ENCODE measurements at regions not wholly inside any gene's neighbourhood (a gene's known extent, or its start where the extent isn't known, plus 50 kb on each side); places are given as distances from the start of the nearest gene placed in this dataset.

DNA sequence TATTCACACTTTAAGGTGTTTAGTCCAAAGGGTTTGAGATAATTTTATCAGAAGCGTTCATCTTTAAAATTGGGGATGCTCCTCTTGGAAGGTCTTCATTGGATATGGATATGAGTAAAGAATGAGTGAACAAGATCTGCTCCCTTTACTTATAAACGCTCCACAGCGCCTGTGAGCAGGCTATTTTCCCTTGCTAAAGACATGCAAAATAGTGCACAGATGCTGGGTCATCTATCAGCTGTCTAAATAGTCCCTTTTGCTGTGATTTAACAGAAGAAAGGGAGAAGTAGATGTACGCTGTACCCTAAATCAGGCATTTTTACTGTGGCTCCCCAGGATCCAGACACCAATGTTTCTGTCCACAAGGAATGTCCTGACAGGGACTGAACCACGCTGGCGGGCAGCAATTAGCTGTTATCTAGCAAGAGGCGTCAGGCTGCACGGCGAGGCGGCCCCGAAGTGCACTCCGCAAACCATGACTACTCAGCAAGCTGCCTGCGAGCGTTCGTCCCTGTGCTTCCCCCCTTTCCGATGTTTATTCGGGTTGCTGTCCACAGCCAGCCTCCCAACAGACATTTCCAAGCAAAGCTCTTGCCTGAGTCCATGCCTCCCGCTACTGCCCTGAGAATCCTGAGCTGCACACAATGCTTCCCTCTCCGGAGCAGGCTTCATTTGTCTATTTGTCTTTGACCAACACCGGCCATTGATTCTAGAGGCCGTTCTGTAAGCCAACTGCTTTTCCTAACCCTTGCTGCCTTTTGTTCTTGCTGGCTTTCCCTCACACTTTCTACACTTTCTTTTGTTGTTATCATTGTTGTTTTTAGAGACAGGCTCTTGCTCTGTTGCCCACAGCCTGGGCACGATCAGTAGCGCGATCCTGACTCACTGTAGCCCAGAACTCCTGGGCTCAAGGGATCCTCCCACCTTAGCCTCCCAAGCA is 55.7 kb upstream of the CNEP1R1 start (continued):
- no peak for TF ChIP-seq ATF5 (CRISPR knock-in tag; IDR thresholded peaks at IDR 0.05; ENCODE audit: low read depth)
- TF ChIP-seq ZNF33B (CRISPR knock-in tag; IDR thresholded peaks at IDR 0.05): no peak
- no peak for TF ChIP-seq PHF20 (CRISPR knock-in tag; IDR thresholded peaks at IDR 0.05)
- 0 out of 2 replicates have a peak, but pooled peaks have one; percentile 39 for TF ChIP-seq KDM5B (CRISPR knock-in tag; IDR thresholded peaks at IDR 0.05; ENCODE audit: borderline replicate concordance)
- no peak for TF ChIP-seq CCDC6 (CRISPR knock-in tag; IDR thresholded peaks at IDR 0.05)
- 0 out of 2 replicates have a peak, but pooled peaks have one; percentile 40 for TF ChIP-seq ZNF777 (CRISPR knock-in tag; IDR thresholded peaks at IDR 0.05)
- 0 out of 2 replicates have a peak, but pooled peaks have one; percentile 46 for TF ChIP-seq DNMT1 (CRISPR knock-in tag; IDR thresholded peaks at IDR 0.05)
- TF ChIP-seq BRCA1 (CRISPR knock-in tag; IDR thresholded peaks at IDR 0.05): no peak
- TF ChIP-seq TGIF2 (CRISPR knock-in tag; IDR thresholded peaks at IDR 0.05): no peak
- TF ChIP-seq THRA (CRISPR knock-in tag; IDR thresholded peaks at IDR 0.05; ENCODE audit: borderline replicate concordance): no peak
- peak; percentile 33; the same call in 1 of the 2 replicates for TF ChIP-seq SALL1 (CRISPR knock-in tag; IDR thresholded peaks at IDR 0.05)
- no peak for TF ChIP-seq PTBP1 (IDR thresholded peaks at IDR 0.05; ENCODE audit: low read depth, low read length, poor library complexity, severe bottlenecking)
- TF ChIP-seq ISL2 (CRISPR knock-in tag; IDR thresholded peaks at IDR 0.05): no peak
- TF ChIP-seq SKI (IDR thresholded peaks at IDR 0.05; ENCODE audit: partially characterized antibody): no peak
- TF ChIP-seq FOXO1 (CRISPR knock-in tag; IDR thresholded peaks at IDR 0.05): 0 out of 2 replicates have a peak, but pooled peaks have one; percentile 20
- no peak for TF ChIP-seq TBL1XR1 (IDR thresholded peaks at IDR 0.05; ENCODE audit: borderline replicate concordance, low read length, partially characterized antibody)
- TF ChIP-seq ZBTB42 (CRISPR knock-in tag; IDR thresholded peaks at IDR 0.05): no peak
- TF ChIP-seq ZSCAN31 (CRISPR knock-in tag; IDR thresholded peaks at IDR 0.05; ENCODE audit: low read depth): no peak
- TF ChIP-seq, protein P1, sequence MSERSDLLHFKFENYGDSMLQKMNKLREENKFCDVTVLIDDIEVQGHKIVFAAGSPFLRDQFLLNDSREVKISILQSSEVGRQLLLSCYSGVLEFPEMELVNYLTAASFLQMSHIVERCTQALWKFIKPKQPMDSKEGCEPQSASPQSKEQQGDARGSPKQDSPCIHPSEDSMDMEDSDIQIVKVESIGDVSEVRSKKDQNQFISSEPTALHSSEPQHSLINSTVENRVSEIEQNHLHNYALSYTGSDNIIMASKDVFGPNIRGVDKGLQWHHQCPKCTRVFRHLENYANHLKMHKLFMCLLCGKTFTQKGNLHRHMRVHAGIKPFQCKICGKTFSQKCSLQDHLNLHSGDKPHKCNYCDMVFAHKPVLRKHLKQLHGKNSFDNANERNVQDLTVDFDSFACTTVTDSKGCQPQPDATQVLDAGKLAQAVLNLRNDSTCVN (CRISPR knock-in tag; IDR thresholded peaks at IDR 0.05; ENCODE audit: borderline replicate concordance): 0 out of 2 replicates have a peak, but pooled peaks have one; percentile 11
- no peak for TF ChIP-seq ZNF484 (CRISPR knock-in tag; IDR thresholded peaks at IDR 0.05; ENCODE audit: borderline replicate concordance, low read depth)
- no peak for TF ChIP-seq ZMAT3 (CRISPR knock-in tag; conservative IDR thresholded peaks at IDR 0.05)
- TF ChIP-seq WIZ (CRISPR knock-in tag; IDR thresholded peaks at IDR 0.05): 0 out of 2 replicates have a peak, but pooled peaks have one; percentile 56
- peak in 1 of 2 experiments; percentile 53; a peak in 1 of 4 replicates for TF ChIP-seq REST (IDR thresholded peaks at IDR 0.05; ENCODE audit: borderline replicate concordance in 1 of 2, low read depth in 1 of 2, low read length in 2 of 2)
